ENCODE measurements at regions not wholly inside any gene's neighbourhood (a gene's known extent, or its start where the extent isn't known, plus 50 kb on each side); places are given as distances from the start of the nearest gene placed in this dataset.

DNA sequence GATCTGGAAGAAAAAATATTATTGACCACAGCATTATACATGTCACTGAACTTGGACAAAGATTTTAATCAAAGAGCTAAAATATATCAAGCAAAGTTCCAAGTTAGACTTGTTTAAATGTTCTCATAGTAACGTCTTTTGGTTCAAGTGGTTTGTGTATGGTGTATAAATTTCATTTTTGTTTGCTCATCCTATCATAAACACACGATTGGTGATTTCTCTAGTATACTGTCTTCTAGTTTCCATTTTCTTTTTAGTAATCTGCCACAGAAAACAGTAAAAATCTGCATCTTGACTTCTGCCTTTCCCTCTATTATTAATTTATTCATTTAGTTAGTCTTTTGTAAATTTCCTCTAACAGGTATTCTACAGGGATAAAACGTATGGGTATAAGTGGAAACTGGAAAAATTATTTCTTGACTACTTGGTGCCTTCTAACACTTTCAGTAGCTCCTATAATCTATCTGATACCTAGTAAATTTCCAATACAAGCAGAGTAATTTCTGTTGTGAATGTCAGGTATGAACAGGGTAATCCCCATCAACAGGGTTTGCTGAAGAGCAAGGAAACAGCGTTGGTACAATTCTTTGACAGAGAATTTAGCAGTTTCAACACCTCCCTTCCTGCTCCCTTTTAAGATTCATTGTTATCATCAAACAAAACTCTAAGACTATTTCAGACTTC is 268.0 kb downstream of the PTPRC start:
- DNase-seq (ENCODE audit: low read depth in 1 of 2, low spot score in 1 of 2), result no peak
- H3K4me3 ChIP-seq (replicated peaks; ENCODE audit: insufficient read depth, low read length), result no peak overlapping the region
- no peaks in the 10 kb centered on the region for H3K27me3 ChIP-seq (ENCODE audit: insufficient read depth, poor library complexity, severe bottlenecking)
- H3K27ac ChIP-seq (replicated peaks), result no peak overlapping the region
- TF ChIP-seq POLR2AphosphoS5 (IDR thresholded peaks at IDR 0.05; ENCODE audit: low read depth) (no peak; the same call in 1 of the 2 replicates), GABPA (IDR thresholded peaks at IDR 0.05; ENCODE audit: low read depth) (no peak), SPI1 (IDR thresholded peaks at IDR 0.05; ENCODE audit: borderline replicate concordance, low read depth) (no peak)
- TF ChIP-seq, protein P1, sequence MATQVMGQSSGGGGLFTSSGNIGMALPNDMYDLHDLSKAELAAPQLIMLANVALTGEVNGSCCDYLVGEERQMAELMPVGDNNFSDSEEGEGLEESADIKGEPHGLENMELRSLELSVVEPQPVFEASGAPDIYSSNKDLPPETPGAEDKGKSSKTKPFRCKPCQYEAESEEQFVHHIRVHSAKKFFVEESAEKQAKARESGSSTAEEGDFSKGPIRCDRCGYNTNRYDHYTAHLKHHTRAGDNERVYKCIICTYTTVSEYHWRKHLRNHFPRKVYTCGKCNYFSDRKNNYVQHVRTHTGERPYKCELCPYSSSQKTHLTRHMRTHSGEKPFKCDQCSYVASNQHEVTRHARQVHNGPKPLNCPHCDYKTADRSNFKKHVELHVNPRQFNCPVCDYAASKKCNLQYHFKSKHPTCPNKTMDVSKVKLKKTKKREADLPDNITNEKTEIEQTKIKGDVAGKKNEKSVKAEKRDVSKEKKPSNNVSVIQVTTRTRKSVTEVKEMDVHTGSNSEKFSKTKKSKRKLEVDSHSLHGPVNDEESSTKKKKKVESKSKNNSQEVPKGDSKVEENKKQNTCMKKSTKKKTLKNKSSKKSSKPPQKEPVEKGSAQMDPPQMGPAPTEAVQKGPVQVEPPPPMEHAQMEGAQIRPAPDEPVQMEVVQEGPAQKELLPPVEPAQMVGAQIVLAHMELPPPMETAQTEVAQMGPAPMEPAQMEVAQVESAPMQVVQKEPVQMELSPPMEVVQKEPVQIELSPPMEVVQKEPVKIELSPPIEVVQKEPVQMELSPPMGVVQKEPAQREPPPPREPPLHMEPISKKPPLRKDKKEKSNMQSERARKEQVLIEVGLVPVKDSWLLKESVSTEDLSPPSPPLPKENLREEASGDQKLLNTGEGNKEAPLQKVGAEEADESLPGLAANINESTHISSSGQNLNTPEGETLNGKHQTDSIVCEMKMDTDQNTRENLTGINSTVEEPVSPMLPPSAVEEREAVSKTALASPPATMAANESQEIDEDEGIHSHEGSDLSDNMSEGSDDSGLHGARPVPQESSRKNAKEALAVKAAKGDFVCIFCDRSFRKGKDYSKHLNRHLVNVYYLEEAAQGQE (IDR thresholded peaks at IDR 0.05; ENCODE audit: insufficient replicate concordance, low read depth), result no peak
- TF ChIP-seq, protein P2, sequence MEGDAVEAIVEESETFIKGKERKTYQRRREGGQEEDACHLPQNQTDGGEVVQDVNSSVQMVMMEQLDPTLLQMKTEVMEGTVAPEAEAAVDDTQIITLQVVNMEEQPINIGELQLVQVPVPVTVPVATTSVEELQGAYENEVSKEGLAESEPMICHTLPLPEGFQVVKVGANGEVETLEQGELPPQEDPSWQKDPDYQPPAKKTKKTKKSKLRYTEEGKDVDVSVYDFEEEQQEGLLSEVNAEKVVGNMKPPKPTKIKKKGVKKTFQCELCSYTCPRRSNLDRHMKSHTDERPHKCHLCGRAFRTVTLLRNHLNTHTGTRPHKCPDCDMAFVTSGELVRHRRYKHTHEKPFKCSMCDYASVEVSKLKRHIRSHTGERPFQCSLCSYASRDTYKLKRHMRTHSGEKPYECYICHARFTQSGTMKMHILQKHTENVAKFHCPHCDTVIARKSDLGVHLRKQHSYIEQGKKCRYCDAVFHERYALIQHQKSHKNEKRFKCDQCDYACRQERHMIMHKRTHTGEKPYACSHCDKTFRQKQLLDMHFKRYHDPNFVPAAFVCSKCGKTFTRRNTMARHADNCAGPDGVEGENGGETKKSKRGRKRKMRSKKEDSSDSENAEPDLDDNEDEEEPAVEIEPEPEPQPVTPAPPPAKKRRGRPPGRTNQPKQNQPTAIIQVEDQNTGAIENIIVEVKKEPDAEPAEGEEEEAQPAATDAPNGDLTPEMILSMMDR (IDR thresholded peaks at IDR 0.05; ENCODE audit: insufficient read depth, low read length), result no peak

DNA sequence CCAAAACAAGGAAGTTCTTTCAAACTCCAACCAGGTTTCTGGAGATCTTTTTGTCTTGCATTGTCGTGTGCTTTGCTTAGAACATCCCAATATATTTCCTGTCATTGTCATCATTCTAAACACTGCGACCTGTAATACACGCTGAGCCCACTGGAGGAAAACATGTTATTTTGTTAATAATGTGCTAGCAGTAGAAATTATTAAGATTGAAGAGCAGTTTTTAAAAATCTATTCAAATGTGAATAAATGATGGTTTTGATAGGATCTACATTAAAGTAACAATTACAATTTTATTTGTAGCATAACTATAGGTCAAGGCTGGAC is 268.5 kb downstream of the PTPRC start:
- H3K27ac ChIP-seq (replicated peaks), result no peak overlapping the region
- no peak for TF ChIP-seq POLR2AphosphoS5 (IDR thresholded peaks at IDR 0.05; ENCODE audit: low read depth)
- TF ChIP-seq GABPA (IDR thresholded peaks at IDR 0.05; ENCODE audit: low read depth), result no peak
- TF ChIP-seq, protein P2 (IDR thresholded peaks at IDR 0.05; ENCODE audit: insufficient read depth, low read length), result no peak
- TF ChIP-seq, protein P1 (IDR thresholded peaks at IDR 0.05; ENCODE audit: insufficient replicate concordance, low read depth), result no peak
- TF ChIP-seq SPI1 (IDR thresholded peaks at IDR 0.05; ENCODE audit: borderline replicate concordance, low read depth), result no peak
- no peaks in the 10 kb centered on the region for H3K27me3 ChIP-seq (ENCODE audit: insufficient read depth, poor library complexity, severe bottlenecking)
- DNase-seq (ENCODE audit: low read depth in 1 of 2, low spot score in 1 of 2), result no peak
- no peak overlapping the region for H3K4me3 ChIP-seq (replicated peaks; ENCODE audit: insufficient read depth, low read length)

DNA sequence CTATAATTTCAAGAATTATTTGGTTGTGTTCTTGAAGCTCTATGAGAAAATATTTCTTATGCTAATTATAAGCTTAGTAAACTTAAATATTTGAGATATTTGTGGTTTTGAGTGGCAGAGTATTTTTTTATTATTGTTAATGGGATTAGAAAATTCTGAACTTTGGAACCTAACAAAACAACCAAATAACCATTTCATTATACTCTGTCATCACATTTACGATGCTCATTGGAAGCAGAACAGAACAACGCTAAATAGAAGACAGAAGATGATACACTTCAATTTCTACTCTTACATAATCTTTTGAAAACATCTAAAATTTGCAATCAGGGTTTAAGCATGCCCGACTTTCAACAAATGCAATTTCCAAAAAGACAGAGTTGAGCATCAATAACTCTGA is 270.2 kb downstream of the PTPRC start:
- TF ChIP-seq SPI1 (IDR thresholded peaks at IDR 0.05; ENCODE audit: borderline replicate concordance, low read depth) (no peak), GABPA (IDR thresholded peaks at IDR 0.05; ENCODE audit: low read depth) (no peak), POLR2AphosphoS5 (IDR thresholded peaks at IDR 0.05; ENCODE audit: low read depth) (no peak)
- TF ChIP-seq, protein P1 (IDR thresholded peaks at IDR 0.05; ENCODE audit: insufficient replicate concordance, low read depth), result no peak
- TF ChIP-seq, protein P2 (IDR thresholded peaks at IDR 0.05; ENCODE audit: insufficient read depth, low read length), result no peak
- H3K27ac ChIP-seq (replicated peaks), result no peak overlapping the region
- H3K27me3 ChIP-seq (ENCODE audit: insufficient read depth, poor library complexity, severe bottlenecking), result no peaks in the 10 kb centered on the region
- DNase-seq (ENCODE audit: low read depth in 1 of 2, low spot score in 1 of 2), result no peak
- H3K4me3 ChIP-seq (replicated peaks; ENCODE audit: insufficient read depth, low read length), result no peak overlapping the region

All from HL-60 (cell line).